ENCODE measurements at regions not wholly inside any gene's neighbourhood (a gene's known extent, or its start where the extent isn't known, plus 50 kb on each side); places are given as distances from the start of the nearest gene placed in this dataset.
"Not testable (repeated sequence)": the region's sequence is repeated elsewhere in the genome, so short reads cannot be mapped to it uniquely, and the experiment has no call there.

DNA sequence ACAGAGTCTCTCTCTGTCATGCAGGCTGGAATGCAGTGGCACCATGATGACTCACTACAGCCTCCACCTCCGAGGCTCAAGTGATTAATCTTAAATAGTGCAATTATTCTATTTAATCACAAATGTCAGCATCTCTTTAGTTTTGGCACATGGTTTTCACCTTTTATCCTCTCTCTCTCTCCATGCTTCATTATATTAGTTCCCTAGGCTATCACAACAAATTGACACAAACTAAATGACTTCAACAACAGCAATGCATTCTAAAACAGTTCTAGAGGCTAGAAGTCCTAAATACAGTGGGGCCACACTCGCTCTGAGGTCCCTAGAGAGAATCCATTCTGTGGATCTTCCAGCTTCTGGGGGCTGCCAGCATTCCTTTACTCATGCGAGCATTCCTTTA, 178.2 kb upstream of the ZNG1F start:
- DNase-seq: not testable (repeated sequence)

GRCh38 chr9:41361790-41362189, 172.7 kb upstream of the ZNG1F start:
- DNase-seq: not testable (repeated sequence)

- DNase-seq: not testable (repeated sequence)
Observed at GRCh38 chr9:41359116-41359515, 170.0 kb upstream of the ZNG1F start.

DNA sequence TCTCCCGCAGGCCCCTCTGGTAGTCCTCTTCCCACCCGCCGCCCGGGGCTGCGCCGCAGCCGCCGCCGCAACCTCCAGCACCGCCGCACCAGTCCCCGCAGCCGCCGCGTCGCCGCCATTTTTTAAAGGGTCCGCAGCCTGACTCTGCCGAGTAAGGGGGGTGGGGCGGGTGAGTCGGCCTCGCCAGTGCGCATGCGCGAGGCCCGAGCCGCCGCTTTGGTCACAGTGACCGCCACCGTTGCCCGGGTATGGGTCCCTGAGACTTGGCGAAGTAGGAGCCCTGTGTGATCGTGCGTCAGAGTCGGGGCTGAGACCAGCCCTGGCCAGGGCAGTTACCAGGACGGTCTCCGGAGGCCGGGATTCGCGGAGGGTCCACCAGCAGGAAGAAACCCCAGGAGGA, 169.6 kb upstream of the ZNG1F start:
- DNase-seq: peak; percentile 19

- not testable (repeated sequence) for DNase-seq
Observed at GRCh38 chr9:41357918-41358404, 168.8 kb upstream of the ZNG1F start.

DNA sequence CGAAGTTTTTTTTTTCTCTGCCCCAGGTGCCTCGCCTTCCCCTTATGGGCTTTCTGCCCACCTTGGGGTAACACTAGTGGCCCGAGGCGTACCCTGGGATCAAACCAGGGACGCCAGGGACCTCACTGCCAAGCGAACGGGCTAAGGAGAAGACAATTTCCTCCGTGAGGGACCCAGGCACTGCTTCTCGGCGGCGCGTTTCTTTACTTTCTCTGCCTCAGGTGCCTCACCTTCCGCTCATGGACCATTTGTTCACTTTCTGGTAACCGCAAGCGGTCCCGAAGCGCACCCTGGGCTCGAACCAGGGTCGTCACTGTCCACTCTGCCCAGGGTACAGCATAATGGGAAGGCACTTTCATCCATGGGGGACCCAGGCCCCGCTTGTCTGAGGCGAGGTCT, 168.2 kb upstream of the ZNG1F start:
- DNase-seq: not testable (repeated sequence)

- DNase-seq: not testable (repeated sequence)
Observed at GRCh38 chr9:41356588-41357349, 167.7 kb upstream of the ZNG1F start.

DNA sequence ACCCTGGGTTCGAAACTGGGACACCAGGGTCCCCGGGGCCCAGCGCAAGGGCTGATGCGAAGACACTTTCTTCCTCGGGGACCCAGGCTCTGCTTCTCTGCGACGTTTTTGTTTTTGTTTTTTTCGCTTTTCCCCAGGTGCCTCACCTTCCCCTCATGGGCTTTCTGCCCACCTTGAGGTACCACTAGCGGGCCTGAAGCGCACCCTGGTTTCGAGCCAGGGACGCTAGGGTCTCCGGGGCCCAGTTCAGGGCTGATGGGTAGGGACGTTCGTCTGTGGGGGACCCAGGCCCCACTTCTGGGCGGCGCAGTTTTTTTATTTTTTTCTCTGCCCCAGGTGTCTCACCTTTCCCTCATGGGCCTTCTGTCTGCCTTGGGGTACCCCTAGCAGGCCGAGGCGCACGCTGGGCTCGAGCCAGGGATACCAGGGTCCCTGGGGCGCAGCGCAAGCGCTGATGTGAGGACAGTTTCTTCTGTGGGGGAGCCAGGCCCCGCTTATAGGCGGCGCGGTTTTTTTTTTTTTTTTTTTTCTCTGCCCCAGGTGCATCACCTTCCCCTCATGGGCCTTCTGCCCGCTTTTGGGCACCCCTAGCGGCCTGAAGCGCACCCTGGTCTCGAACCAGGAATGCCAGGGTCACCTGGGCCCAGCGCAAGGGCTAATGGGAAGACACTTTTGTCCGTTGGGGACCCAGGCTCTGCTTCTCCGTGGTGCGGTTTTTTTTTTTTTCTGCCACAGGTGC, 166.8 kb upstream of the ZNG1F start:
- not testable (repeated sequence) for DNase-seq

- not testable (repeated sequence) for DNase-seq
Observed at GRCh38 chr9:41354978-41355377, 165.9 kb upstream of the ZNG1F start.

DNA sequence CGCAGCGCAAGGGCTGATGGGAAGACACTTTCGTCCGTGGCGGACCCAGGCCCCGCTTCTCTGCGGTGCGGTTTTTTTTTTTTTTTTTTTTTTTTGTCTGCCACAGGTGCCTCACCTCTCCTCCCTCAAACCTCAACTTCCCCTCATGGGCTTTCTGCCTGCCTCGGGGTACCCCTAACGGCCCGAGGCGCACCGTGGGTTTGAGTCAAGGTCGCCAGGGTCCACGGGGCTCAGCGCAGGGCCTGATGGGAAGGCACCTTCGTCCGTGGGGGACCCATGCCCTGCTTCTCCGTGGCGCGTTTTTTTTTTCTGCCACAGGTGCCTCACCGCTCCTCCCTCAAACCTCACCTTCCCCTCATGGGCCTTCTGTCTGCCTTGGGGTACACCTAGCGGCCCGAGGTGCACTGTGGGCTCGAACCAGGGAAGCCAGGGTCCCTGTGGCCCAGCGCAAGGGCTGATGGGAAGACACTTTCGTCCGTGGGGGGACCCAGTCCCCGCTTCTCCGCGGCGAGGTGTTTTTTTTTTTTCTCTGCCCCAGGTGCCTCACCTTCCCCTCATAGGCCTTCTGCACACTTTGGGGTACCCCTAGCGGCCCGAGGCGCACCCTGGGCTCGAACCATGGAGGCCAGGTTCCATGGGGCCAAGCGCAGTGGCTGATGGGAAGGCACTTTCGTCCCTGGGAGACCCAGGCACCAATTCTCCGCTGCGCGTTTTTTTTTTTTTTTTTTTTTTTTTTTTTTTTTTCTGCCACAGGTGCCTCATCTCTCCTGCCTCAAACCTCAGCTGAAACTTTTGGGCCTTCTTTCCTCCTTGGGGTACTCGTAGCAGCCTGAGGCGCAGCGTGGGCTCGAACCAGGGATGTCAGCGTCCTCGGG, 165.2 kb upstream of the ZNG1F start:
- DNase-seq: not testable (repeated sequence)

- DNase-seq: not testable (repeated sequence)
Observed at GRCh38 chr9:41353026-41353425, 163.9 kb upstream of the ZNG1F start.

DNA sequence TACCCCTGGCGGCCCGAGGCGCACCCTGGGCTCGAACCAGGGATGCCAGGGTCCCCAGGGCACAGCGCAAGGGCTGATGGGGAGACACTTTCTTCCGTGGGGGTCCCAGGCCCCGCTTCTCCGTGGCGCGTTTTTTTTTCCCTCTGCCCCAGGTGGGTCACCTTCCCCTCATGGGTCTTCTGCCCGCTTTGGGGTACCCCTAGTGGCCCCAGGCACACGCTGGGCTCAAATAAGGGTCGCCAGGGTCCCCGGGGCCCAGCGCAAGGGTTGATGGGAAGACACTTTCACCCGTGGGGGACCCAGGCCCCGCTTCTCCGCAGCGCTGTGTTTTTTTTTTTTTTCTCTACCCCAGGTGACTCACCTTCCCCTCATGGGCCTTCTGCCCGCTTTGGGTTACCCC, 163.3 kb upstream of the ZNG1F start:
- DNase-seq: not testable (repeated sequence)

GRCh38 chr9:41347893-41348292, 158.8 kb upstream of the ZNG1F start:
- not testable (repeated sequence) for DNase-seq

DNA sequence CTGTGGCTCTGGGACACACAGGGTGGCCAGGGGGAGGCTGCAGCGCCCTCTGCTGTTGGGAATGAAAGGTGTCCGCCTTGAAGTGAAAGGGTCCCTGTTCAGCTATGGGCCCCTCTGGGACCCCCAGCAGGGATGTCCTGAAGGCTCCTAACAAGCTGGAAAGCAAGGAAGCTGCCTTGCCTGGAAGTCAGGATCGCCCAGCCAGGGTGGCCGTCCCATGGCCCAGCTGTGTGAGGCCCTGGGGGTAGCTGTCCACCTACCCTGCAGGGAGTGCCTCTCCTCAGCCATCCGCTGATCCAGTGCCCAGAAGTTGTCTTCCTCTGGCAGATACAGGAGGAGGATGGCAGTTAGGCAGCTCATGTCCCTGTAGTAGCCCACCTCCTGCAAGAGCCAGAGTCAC, 143.4 kb upstream of the ZNG1F start:
- not testable (repeated sequence) for DNase-seq

GRCh38 chr9:41321277-41321676, 132.2 kb upstream of the ZNG1F start:
- not testable (repeated sequence) for DNase-seq

- not testable (repeated sequence) for DNase-seq
Observed at GRCh38 chr9:41308953-41309352, 119.8 kb upstream of the ZNG1F start.

DNA sequence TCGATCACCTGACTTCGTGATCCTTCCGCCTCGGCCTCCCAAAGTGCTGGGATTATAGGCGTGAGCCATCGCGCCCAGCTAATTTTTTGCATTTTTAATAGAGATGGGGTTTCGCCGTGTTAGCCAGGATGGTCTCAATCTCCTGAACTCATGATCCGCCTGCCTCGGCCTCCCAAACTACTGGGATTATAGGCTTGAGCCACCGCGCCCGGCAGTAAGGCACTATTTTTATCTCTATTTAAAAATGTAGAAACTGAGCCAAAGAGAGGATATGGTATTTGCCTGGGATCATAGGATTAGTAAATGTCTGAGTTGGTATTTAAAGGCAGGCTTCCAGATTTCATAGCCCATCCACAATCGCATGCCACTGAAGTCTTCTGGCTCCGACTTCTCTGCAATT, 96.6 kb upstream of the ZNG1F start:
- DNase-seq: not testable (repeated sequence)

DNA sequence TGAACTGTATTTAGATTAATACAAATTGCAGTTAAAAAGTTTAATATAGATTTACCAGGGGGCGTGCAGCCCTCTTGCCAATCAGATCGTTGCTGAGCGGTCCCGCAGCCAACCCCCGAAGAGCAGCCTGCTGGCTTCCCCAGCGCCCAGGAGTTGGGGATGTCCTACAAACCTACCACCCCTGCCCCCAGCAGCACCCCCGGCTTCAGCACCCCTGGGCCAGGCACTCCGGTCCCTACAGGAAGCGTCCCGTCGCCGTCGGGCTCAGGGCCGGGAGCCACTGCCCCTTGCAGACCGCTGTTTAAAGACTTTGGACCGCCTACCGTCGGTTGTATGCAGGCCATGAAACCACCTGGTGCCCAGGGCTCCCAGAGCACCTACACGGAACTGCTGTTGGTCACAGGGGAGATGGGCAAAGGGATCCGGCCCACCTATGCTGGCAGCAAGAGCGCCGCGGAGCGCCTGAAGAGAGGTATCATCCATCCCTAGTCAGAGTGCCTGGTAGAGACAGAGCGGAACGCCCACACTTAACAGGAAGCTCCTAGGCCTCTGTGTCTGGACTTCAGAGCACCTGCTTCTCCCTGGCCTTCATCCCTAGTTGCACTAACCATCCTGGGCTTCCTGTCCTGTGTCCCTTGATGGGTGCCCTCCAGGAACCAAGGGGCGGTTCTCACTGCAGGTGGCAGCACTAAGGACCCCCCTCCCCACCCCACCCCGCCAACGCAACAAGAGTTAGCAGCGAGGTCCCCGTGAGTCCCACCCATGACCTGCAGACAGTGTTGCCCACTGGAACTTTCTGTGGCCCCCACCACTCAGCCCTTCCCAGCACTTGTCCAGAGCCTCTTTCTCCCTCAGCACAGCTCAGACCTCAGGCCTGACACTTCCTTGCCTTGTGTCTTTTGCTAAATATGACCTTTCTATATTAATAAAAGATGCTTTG, 91.5 kb upstream of the ZNG1F start:
- DNase-seq: not testable (repeated sequence)

DNA sequence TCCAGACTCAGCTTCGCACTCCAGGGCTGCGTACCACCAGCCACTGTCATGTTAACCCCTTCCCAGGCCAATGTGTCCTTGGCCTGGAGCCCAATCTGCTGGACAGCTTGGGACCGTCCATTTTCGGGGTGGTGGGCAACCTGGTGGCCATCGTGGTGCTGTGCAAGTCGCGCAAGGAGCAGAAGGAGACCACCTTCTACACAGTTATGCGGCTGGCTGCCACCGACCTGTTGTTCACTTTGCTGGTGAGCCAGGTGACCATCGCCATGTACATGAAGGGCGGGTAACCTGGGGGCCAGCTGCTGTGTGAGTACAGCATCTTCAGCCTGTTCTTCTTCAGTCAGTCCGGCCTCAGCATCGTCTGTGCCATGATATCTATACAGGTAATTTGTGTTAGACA, 90.3 kb upstream of the ZNG1F start:
- DNase-seq: not testable (repeated sequence)

DNA sequence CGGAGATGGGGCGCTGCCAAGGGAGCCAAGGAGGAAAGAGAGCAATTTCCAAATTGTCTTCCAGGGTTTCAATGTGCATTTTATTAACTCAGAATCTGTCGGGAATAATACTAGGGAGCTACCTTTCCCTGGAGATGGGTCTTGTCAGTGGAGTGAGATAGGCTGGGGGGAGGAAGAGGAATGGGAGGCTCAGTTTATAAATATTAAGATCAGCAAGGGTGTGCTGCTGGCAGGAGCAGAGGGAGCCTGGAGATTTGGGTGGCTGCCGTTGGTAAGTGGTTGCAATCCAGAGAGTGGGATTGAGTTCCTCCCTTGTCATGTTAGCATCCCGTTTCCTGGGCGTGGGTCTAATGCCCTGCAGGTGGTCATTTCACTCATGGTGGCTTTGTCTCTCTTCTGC, 89.9 kb upstream of the ZNG1F start:
- DNase-seq: not testable (repeated sequence)

DNA sequence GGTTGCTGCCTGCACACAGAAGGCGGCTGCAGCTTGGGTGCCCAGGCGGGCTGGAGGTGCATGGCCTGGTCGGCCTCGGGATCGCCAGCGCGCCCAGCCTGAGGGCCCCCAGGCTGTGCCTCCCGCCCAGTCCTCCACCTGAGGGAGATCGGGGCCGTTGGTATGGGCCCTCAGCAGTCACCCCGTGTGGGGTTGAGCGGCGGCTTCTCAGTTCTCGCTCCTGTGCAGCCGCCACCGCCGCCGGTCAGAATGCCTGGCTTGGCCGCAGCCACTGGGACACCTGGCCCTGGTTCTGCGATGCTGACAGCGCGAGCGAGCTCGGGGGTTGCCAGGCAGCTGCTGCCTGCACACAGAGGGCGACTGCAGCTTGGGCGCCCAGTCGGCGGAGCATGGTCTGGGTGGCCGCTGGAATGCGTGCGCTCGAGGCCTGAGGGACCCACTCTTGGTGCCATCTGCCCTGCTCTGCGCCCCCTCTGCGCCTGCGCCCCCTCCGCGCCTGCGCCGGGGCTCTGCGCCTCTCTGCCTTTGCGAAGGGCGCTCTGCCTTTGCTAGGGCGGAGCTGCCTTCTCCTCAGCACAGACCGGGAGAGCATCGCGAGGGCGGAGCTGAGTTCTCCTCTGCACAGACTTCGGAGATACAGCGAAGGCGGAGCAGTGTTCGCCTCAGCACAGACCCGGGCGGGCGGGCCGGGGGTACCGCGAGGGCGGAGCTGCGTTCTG, 84.6 kb upstream of the ZNG1F start:
- DNase-seq: not testable (repeated sequence)

Data from DMS79 (cell line).